Activated gamma-delta T cell (primary cell): ENCODE measurements at regions not wholly inside any gene's neighbourhood (a gene's known extent, or its start where the extent isn't known, plus 50 kb on each side); places are given as distances from the start of the nearest gene placed in this dataset.

Experiments used
- DNase-seq: peaks from one replicate; lab custom pipeline; 2025; lab: John Stamatoyannopoulos, UW

DNA sequence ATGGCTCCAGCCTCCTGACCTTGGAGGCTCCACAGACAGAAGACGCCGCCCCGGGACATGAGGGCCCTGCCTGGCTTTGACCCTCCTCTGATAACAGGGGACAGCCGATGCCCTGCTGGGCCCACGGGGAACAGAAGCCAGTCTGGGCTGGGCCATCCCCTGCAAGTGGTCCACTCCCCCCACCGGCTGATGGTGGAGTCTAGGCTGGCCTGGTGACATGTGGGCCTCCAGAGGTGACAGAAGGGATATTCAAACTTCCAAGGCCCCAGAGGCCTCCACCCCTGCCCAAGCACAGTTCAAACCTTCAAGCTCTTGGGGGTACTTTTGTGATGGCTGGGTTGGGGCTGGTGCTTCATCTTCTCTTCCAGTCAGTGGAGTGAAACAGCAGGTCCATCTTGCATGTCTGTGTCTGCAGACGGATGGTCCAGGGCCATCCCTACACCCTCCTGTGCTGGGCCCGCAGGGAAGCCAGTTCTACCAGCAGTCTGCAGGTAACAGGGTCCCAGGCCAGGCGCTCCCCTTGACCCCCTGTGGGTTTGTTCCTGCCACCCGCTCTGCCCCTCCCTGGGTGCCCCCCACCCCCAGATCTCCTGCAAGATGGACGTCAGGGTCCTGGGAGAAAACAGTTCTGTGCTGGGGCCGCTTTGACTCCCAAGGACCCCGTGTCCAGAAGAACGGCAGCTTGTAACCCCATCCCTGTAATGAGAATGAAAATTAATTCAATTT lies 929.9 kb downstream of the BRD1 start:
- no peak for DNase-seq

DNA sequence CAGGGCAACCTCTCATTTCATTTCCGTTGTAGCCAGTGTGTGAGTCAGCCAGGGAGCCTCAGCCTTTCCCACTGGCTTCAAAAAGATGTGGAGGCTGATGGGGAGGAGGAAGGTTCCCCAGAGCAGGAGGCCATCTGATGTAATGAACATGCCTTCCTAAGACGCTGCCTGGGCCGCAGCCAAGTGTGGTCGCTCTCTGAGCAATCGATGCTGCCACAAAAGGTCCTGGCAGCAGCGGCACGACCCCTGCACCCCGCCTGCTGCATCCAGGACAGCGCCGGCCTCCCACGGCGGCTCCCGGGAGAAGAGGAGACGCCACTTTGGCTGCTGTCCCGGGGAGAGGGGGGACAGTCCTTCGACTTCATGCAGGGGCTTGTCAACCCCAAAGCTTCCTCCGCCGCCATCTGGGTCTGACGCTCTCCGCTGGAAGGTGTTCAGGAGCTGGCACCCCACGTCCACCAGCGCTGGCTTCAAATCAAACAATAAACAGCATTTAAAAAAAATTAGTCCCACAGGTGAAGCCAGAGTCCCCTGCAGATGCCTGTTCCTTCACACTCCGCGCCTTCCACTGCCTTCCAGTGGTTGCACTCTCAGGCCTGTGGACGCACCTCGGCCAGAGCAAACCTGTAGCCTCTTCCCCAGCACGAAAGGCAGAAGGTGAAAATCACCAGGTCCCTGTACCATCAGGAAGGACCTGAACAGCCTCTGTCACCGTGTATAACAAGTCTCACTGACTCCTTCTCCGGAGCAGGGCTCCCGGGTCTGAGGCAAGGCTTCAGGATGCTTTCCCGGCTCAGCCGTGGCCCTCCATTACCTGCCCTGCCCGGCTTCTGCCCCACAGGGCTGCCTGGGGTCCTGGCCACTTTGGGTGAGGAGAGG lies 930.7 kb downstream of the BRD1 start:
- DNase-seq = no peak

DNA sequence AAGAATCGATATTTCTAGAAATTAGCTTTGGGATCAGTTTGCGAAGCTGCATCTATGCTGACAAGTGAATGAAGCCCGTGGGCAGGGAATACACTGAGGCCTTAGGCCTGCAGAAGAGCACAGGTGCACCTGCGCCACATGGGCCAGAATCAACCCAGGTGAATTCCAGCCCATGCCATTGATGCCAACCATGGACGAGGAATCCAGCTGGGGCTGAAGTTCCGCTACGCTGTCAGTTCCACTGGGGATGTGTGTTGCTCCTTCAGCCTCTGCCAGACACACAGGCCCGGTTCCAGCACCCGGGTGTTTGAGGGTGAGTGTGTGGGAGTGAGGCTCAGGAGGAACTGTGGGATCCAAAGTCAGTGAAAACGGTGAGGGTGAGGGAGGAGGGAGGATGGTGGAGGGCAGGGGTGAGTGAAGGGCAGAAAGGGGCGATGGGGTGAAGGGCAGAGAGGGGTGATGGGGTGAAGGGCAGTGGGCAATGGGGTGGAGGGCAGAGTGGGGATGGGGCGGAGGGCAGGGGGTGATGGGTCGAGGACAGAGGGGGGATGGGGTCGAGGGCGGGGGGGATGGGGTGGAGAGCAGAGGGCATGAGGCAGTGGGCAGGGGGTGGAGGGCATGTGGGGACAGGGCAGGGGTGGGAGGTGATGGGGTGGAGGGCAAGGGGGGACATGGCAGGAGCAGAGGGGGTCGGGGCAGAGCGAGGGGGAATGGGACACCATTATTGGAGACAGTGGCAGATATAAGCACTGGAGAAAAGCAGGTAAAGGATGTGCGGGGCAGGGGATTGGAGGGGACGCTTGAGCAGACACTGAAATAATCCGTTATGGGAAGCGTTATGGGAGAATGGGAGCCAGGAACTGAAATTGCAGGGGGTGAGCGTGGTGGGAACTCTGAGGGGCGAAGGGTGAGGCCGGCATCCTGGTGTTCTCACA lies 931.6 kb downstream of the BRD1 start:
- DNase-seq = no peak

DNA sequence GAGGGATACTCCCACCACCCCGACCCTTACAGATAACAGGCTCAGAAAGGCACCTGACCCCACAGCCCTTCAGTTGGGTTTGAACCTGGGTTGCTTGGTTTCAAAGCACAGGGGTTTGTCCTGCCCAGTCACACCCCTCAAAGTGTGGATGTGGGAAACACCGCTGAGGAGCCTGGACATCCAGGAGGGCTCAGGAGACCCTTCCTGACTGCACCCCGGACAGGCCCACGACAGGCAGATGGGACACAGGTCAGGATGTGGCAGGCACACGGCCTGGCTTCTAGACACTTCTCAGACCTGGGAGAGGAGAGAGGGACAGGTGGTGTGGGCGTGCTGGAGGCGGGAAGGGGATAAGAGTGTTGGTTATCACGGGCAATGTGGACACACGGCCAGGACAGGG lies 932.3 kb downstream of the BRD1 start:
- DNase-seq = no peak

DNA sequence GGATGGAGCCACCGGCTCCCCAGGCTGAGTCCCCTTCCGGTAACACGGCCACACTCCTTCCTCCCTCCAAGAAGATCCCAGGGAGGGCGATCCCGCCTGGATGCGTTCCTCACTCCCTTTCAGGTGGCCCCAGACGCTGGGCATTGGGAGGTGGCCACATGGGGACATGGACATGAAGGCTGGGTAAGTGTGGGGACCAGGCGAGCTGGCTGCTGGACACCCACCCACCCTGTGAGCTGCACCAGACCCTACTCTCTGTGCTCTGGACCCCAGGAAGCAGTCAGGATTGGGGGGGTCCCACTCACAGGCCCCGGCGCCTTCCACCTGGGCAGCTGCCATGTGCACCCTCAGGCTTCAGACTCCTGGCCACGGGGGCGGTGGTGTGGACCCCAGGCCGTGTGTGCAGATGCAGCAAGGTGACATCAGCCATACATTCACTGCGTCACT lies 932.8 kb downstream of the BRD1 start:
- DNase-seq = no peak

DNA sequence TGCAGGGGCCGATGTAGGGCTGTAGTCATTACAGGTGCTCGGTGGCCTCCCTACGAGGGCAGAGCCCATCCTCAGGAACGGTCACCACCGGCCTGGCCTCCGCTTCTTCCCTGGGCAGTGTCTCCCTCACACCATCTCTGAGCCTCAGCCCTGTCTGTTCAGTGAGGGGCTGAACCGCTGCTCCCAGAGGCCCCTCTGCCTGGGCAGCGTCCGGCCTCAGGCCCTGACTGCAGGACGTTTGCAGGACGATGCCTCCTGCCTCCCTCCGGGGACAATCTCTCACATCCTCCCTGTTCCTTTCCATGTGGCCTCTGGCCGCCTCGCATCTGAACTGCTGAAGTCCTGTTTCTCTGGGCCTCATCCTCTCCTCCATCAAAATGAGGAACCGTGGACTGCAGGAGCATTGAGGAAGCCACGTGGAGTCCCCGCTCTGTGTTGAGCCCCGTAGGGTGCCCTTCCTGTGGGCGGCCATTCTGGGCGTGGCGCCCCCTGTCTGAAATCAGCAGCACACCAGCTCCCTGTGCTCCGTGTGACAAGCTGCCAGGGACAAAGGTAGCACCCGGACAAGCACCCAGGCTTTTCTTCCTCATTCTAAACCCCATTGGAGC lies 933.5 kb downstream of the BRD1 start:
- DNase-seq = no peak

DNA sequence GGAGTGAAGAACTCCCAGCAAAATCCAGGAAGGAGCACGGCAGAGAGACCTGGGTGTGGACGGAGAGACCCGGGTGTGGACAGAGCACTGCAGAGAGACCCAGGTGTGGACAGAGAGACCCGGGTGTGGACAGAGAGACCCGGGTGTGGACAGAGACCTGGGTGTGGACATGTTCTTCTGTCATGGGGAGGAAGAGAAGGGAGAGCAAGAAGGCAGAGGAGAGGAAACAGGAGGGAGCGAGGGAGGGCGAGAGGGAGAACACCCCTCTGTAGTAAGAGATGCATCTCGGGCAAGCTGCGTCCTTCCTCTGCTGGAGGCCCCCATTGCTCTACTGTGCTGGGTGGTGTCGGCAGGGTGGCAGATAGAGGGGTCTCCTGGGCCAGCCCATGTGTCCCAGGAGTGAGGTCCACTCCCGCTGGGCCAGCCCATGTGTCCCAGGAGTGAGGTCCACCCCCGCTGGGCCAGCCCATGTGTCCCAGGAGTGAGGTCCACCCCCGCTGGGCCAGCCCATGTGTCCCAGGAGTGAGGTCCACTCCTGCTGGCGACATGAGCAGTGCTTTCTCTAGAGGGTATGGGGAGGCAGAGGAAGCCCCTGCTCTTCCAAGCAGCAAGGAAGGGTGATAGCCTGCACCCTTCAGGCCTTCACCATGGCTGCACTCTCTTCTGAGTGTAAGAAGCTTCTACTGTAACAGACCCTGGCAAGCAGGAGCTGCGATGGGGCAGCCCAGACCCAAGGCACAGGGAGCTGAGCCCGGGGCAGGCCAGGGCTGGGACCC lies 934.2 kb downstream of the BRD1 start:
- no peak for DNase-seq

DNA sequence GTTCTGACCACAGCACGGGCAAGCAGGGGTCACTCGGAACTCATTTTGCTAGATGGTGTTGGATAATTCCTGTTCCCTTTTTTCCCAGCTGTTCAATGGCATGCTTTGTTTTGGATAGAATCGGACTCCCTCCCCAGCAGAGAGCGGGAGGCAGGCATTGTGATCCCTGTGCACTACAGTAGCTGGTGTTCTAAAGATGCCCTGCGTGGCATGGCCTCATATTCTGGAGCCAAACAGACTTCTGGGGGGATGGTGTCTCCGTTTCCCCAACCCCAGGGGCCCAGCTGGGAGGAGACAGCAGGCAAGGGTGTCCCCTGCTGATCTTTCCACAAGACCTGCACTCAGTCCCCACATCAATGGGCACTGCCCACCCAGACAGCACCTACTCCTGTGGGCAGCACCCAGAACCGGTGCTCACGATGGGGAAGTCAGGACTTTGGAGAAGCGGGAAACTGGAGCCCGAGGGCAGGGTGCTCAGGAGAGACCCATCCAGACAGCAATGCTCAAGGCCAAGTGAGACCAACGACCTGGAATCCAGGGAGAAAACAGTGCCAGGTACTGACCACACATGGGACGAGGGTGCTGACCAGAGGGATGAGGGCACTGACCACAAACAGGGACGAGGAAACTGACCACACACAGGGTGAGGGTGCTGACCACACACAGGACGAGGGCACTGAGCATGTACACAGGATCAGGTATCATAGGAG lies 934.9 kb downstream of the BRD1 start:
- no peak for DNase-seq

DNA sequence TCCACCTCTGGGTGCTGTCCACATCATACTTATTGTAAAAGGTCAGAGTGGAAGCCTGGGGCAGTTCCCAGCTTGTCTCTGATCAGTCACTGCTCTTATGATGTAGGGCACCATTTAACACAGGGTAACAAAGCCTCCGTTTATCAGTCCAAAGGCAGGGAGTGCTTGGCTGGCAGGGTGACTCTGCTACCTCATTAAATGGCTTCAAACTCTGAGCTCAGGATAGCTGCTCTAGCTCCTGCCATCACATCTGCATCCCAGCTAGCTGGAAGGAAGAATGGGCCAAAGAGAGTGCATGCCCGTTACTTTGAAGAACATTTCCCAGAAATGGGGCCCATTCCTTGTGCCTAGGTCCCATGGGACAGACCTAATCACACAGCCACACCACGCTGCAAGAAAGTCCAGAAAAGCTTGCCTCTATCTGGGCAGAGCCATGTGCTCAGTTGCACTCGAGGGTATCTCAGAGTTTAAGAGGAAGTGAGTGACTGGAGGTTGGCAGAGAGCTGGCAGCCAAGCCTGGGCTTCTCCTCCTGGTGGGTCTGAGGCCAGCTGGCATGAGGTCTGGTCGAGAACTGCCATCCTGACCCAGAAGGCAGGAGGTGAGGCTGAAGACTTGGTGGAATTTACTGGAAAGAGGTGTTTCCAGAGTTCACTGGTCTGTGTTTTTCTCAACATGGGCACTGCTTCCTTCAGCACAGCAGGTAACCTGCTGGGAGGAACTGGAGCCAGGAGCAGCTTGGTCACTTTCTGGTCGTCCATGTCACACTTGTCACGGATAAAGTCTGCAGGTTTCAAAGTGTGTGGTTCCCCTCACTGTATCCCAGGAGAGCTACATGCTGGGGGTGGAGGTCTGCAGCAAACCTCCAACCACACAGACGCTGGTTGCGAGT lies 935.7 kb downstream of the BRD1 start:
- no peak for DNase-seq

DNA sequence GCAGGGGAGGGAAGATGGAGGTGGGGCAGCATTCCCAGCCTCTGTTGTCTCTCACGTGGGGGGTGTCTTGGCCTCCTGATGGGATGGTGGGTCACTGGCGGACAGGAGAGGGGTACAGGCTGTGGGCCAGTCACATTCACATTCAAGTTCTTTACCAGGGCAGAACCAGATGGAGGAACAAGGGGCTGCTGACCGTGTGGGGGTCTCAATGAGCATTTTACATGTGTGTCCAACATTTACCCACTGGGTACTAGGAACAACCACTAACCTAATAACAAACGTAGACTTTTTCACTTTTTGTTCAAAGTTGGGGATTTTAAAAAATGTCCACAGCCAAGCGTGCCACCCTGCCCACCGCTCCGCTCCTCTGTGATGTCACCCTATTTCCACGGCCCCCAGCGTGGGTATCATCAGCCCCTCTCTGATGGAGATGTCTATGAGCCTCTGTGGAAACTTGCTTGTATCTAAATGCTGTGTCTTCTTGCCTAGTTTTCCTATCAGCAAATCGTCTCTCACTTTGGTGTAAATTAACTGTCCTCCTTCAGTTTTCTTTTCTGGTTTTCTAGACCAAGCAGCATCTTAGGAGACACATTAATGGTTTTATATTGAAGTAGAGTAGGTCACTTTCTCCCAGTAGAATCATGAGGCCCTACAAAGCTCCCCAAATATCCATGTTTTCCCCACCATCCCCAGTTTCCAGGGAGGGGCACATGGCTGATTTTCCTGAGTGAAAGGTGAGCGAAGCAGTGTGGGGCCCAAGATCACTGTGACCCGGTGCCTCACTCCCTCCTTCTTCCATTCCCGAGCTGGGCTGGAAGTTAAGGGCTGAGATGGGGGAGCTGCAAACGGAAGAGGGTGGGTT lies 936.7 kb downstream of the BRD1 start:
- DNase-seq = no peak

DNA sequence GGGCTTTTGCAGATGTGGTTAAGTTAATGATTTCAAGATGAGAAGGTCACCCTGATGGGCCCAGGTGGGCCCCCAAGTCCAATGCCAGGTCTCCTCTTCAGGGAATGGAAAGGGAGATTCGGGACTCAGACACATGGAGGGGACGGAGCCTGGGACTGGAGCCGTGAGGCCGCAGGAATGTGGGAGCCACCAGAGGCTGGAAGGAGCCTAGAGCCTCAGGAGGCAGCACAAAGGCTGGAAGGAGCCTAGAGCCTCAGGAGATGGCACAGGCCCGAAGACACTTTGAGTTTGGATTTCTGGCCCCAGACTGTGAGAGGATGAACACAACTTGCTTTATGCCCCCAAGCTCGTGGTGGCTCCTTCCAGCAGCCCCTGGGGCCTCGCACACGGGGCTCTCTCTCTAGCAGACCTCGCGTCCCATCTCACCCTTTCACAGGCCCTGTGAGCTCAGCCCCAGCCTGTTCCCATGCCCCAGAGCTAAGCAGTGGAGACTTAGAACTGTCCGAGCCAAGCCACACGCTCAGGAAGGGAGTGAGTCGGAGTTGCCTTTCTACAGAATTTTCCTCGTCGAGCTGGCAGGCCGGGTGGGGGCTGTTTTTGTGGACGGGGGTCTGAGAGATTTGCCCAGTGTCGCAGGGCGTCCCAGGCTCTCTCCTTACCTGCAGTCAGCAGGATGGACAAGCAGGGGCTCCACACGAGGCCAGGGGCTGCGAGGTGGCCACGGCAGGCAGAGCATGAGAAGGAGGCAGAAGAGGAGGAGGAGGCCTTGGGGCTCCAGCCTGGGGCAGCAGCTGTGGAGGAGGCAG lies 937.6 kb downstream of the BRD1 start:
- DNase-seq = no peak

DNA sequence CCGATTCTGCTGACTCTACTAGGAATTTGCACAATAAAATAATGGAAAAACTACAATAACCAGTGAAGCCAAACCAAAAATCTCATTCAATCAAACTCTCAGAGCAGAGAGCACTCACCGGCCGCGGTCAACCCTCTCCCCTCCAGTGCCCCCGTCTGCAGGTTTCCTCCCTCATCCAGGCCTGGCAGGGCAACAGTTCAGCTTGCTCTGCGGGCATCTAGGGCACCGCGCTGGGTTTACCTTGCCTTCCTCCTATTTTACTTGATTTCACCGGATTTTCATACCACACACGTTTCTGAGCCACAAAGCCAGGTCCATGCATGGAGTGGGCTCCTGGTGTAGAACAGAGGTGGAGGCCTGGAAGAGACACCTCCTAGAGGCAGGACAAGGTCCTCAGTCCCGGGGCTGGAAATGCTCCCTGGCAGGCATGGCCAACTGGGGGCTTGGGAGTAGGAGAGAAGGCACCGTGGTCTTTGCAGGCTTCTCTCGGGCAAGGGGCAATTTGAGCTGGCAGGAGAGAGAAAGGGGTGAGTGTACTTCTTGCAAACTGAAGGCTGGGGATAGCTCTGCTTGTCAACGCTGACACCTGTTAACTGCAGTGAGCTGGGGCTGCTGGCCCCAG lies 938.4 kb downstream of the BRD1 start:
- DNase-seq = no peak

DNA sequence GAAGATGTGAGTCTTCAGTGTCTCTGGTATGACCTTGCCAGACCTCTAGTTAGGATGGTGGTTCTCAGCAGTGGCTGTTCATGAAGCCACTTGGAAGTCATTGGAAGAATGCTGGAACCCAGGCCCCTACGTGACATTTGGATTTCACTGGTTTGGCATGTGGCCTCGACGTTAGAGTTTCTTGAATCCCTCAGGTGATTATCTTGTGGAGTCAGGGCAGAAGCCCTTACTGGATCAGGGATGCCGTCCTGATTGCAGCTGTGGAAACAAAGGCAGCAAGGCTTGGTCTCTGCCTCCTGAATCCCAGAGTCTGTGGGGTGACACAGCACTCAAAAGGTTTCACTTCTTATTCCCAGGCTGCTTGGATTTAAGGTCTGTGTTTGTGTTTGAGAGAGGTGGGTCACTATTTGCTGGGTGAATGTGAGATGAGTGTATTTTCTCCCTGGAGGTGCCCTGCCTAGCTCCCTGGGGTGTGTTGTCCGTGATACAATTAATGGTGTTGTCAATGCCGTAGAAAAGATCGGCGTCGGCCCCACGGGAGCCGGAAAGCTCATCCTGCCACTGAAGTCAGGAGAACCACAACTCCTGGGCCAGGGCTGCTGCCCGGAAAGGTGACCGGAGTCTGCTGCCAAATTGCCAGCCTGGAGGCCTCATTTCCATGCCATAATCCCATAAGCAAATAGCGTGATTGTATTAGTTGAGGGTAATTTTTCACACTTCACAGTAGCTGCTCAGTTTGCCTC lies 939.0 kb downstream of the BRD1 start:
- no peak for DNase-seq

DNA sequence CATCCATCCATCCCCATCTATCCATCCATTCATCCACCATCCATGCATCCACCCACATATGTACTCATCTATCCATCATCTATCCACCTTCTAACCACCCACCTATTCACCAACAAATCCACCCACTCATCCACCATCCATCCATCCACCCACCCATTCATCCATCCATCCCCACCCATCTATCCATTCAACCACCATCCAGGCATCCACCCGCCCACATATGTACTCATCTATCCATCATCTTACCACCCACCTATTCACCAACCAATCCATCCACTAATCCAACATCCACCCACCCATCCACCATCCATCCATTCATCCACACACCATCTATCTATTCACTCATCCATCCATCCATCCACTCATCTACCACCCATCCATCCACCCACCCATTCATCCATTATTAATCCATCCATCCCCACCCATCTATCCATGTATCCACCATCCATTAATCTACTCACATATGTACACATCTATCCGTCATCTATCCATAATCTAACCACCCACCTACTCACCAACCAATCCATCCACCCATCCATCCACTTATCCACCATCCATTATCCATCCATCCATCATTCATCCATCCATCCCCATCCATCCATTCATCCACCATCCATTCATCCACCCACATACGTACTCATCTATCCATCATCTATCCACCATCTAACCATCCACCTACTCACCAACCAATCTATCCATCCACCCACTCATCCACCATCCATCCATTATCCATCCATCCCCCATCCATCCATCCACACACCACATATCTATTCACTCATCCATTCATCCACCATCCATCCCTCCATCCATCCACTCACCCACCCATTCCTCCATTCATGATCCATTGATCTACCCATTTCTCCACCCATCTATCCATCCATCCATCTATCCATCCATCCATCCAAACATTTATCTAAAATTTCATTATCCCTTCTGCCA lies 940.0 kb downstream of the BRD1 start:
- no peak for DNase-seq
